Occipital lobe (tissue), 1 donor: ENCODE measurements at regions not wholly inside any gene's neighbourhood (a gene's known extent, or its start where the extent isn't known, plus 50 kb on each side); places are given as distances from the start of the nearest gene placed in this dataset.

Source experiments
- DNase-seq: peaks from one replicate; lab custom pipeline; 2025; lab: John Stamatoyannopoulos, UW

- DNase-seq: no peak
Observed at GRCh38 chr12:42969355-42969754, 379.8 kb upstream of the PRICKLE1 start.

GRCh38 chr12:42968426-42968825 lies 378.9 kb upstream of the PRICKLE1 start:
- no peak for DNase-seq

- DNase-seq: no peak
Observed at GRCh38 chr12:42967850-42968249, 378.3 kb upstream of the PRICKLE1 start.

- no peak for DNase-seq
Observed at GRCh38 chr12:42963988-42964387, 374.4 kb upstream of the PRICKLE1 start.

- DNase-seq: no peak
Observed at GRCh38 chr12:42962384-42962783, 372.8 kb upstream of the PRICKLE1 start.

GRCh38 chr12:42961395-42961794 lies 371.8 kb upstream of the PRICKLE1 start:
- DNase-seq: no peak

- DNase-seq: no peak
Observed at GRCh38 chr12:42960087-42960527, 370.6 kb upstream of the PRICKLE1 start.

GRCh38 chr12:42958291-42958674 lies 368.7 kb upstream of the PRICKLE1 start:
- DNase-seq: no peak

GRCh38 chr12:42957561-42958290 lies 368.2 kb upstream of the PRICKLE1 start:
- no peak for DNase-seq

GRCh38 chr12:42957136-42957535 lies 367.6 kb upstream of the PRICKLE1 start:
- DNase-seq: peak; percentile 11

- no peak for DNase-seq
Observed at GRCh38 chr12:42953021-42953420, 363.5 kb upstream of the PRICKLE1 start.

GRCh38 chr12:42946871-42947381 lies 357.4 kb upstream of the PRICKLE1 start:
- DNase-seq: peak; percentile 14

GRCh38 chr12:42945927-42946326 lies 356.4 kb upstream of the PRICKLE1 start:
- no peak for DNase-seq

GRCh38 chr12:42944516-42944915 lies 355.0 kb upstream of the PRICKLE1 start:
- no peak for DNase-seq

- no peak for DNase-seq
Observed at GRCh38 chr12:42936991-42937390, 347.4 kb upstream of the PRICKLE1 start.

- no peak for DNase-seq
Observed at GRCh38 chr12:42936260-42936659, 346.7 kb upstream of the PRICKLE1 start.

- DNase-seq: no peak
Observed at GRCh38 chr12:42935756-42936155, 346.2 kb upstream of the PRICKLE1 start.

- no peak for DNase-seq
Observed at GRCh38 chr12:42935090-42935489, 345.5 kb upstream of the PRICKLE1 start.

- DNase-seq: no peak
Observed at GRCh38 chr12:42933461-42934081, 344.0 kb upstream of the PRICKLE1 start.

- peak; percentile 24 for DNase-seq
Observed at GRCh38 chr12:42932936-42933335, 343.4 kb upstream of the PRICKLE1 start.

GRCh38 chr12:42926232-42926631 lies 336.7 kb upstream of the PRICKLE1 start:
- no peak for DNase-seq

GRCh38 chr12:42924482-42924881 lies 334.9 kb upstream of the PRICKLE1 start:
- no peak for DNase-seq

GRCh38 chr12:42923583-42923982 lies 334.0 kb upstream of the PRICKLE1 start:
- DNase-seq: no peak
